K562 (cell line): ENCODE measurements at regions not wholly inside any gene's neighbourhood (a gene's known extent, or its start where the extent isn't known, plus 50 kb on each side); places are given as distances from the start of the nearest gene placed in this dataset.

Experiments
- BHLHE40 ChIP-seq: IDR thresholded peaks from 2 replicates; pipeline ENCODE4 v1.6.1; 2011; ENCODE audit warnings: low read length, improper control_type of control experiment
- CBFA2T2 ChIP-seq: fragments of 450-650 bp; conservative IDR thresholded peaks from 2 replicates; pipeline ENCODE4 v1.6.1; 2017; ENCODE audit warnings: mild to moderate bottlenecking
- ESRRB ChIP-seq: fragments of 250-450 bp; sonication (Bioruptor Pico); IDR thresholded peaks from 2 replicates; pipeline ENCODE4 v1.5.0; 2020; ENCODE audit warnings: mild to moderate bottlenecking, moderate library complexity, borderline replicate concordance
- IRF2 ChIP-seq: sonication (generic); formaldehyde crosslinking; IDR thresholded peaks from 2 replicates; pipeline ENCODE4 v1.8.1; 2022; ENCODE audit warnings: mild to moderate bottlenecking, missing genetic modification reagents
- NR2C2 ChIP-seq, 2 experiments: fragments of 200-800 bp in 1 of 2; sonication (Bioruptor generic) in 1 of 2; sonication (generic) in 1 of 2; formaldehyde crosslinking in 1 of 2; IDR thresholded peaks; 2 replicates each; pipeline versions ENCODE4 v1.6.1 to v1.8.0; 2016 to 2022; ENCODE audit warnings: mild to moderate bottlenecking in 1 of 2, missing compliant biosample characterization in 1 of 2, missing genetic modification characterization in 1 of 2, missing genetic modification reagents in 1 of 2
- NR4A1 ChIP-seq, 2 experiments: fragments of 250-450 bp in 1 of 2; fragments of 450-650 bp in 1 of 2; sonication (Bioruptor Pico) in 1 of 2; IDR thresholded peaks; 2 replicates each; pipeline versions ENCODE4 v1.4.0 to v1.6.1; 2016 to 2020; ENCODE audit warnings: mild to moderate bottlenecking in 2 of 2, missing compliant biosample characterization in 1 of 2, missing genetic modification characterization in 1 of 2, moderate library complexity in 1 of 2
- POLR2AphosphoS5 ChIP-seq: IDR thresholded peaks from 2 replicates; pipeline ENCODE4 v1.6.1; 2011; ENCODE audit warnings: mild to moderate bottlenecking, low read depth, low read length, moderate library complexity; ENCODE audit not compliant: control insufficient read depth, insufficient read depth
- PPARD ChIP-seq: fragments of 250-450 bp; sonication (Bioruptor Pico); IDR thresholded peaks from 2 replicates; pipeline ENCODE4 v1.8.0; 2022; ENCODE audit warnings: inconsistent platforms, mild to moderate bottlenecking, moderate library complexity
- ZNF24 ChIP-seq: fragments of 450-650 bp; IDR thresholded peaks from 2 replicates; pipeline ENCODE4 v1.6.1; 2016
- TF ChIP-seq, protein P1 (sequence below), 3 experiments: IDR thresholded peaks in 2 of 3; conservative IDR thresholded peaks in 1 of 3; 2 replicates each; pipeline ENCODE4 v1.5.1; 2011 to 2012; ENCODE audit warnings: low read length in 3 of 3, mild to moderate bottlenecking in 3 of 3, control low read depth in 2 of 3, improper control_type of control experiment in 1 of 3, inconsistent platforms in 1 of 3, low read depth in 1 of 3, mixed read lengths in 1 of 3, moderate library complexity in 1 of 3; ENCODE audit not compliant: insufficient read depth in 2 of 3
- TF ChIP-seq, protein P2 (sequence below): sonication (generic); formaldehyde crosslinking; IDR thresholded peaks from 2 replicates; pipeline ENCODE4 v1.9.0; 2022; ENCODE audit warnings: mild to moderate bottlenecking, missing genetic modification reagents

DNA sequence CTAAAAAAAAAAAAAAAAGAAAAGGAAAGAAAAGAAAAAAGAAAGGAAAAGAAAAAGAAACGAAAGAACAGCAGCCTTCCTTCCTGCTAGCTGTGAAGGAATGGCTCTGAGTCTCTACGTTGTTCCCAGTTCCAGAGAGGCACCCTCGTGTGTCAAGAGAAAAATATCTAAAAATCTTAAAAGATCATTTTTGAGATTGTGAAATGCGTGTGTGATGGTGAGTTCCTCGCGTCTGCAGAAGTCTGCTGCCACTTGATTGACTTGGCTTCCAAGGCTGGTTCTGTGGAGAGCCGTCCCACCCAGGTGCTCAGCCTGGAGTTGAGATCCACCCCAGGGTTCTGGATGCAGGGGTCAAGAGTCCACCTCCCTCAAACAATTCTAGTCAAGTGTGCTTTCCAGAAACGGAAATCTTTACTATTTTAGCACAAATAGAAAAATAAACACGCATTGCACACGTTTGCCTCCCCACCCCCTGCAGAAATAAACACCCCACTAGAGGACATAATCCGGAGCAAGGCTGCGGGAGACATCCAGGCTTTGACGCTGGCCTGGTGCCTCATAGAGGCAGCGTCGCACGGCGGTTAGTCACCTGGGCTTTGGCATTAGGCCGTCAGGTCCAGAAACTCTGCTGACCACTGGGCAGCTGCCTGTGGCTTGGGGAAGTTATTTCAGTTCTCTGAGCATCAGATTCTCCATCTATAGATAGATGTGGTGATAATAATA lies 265.4 kb downstream of the FAM43A start:
- TF ChIP-seq NR4A1 (CRISPR knock-in tag; IDR thresholded peaks at IDR 0.05) (no peak), NR4A1 (tag; IDR thresholded peaks at IDR 0.05) (no peak), BHLHE40 (no peak), POLR2AphosphoS5 (no peak), NR2C2 (CRISPR knock-in tag; IDR thresholded peaks at IDR 0.05) (no peak), NR2C2 (tag; IDR thresholded peaks at IDR 0.05) (no peak), PPARD (CRISPR knock-in tag) (no peak), ESRRB (CRISPR knock-in tag) (no peak), IRF2 (CRISPR knock-in tag) (no peak), ZNF24 (no peak), CBFA2T2 (no peak)
- TF ChIP-seq, protein P1, sequence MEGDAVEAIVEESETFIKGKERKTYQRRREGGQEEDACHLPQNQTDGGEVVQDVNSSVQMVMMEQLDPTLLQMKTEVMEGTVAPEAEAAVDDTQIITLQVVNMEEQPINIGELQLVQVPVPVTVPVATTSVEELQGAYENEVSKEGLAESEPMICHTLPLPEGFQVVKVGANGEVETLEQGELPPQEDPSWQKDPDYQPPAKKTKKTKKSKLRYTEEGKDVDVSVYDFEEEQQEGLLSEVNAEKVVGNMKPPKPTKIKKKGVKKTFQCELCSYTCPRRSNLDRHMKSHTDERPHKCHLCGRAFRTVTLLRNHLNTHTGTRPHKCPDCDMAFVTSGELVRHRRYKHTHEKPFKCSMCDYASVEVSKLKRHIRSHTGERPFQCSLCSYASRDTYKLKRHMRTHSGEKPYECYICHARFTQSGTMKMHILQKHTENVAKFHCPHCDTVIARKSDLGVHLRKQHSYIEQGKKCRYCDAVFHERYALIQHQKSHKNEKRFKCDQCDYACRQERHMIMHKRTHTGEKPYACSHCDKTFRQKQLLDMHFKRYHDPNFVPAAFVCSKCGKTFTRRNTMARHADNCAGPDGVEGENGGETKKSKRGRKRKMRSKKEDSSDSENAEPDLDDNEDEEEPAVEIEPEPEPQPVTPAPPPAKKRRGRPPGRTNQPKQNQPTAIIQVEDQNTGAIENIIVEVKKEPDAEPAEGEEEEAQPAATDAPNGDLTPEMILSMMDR (IDR thresholded peaks at IDR 0.05 in 2 of 3, conservative IDR thresholded peaks at IDR 0.05 in 1 of 3; ENCODE audit: insufficient read depth in 2 of 3, low read depth in 1 of 3, low read length in 3 of 3), result no peak
- TF ChIP-seq, protein P2, sequence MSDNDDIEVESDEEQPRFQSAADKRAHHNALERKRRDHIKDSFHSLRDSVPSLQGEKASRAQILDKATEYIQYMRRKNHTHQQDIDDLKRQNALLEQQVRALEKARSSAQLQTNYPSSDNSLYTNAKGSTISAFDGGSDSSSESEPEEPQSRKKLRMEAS (CRISPR knock-in tag), result no peak
